Endodermal cell (in vitro differentiated cells): ENCODE measurements at regions not wholly inside any gene's neighbourhood (a gene's known extent, or its start where the extent isn't known, plus 50 kb on each side); places are given as distances from the start of the nearest gene placed in this dataset.
A peak's percentile ranks its signal among the peaks of the same experiment; 100 is the strongest.

Experiments
- DNase-seq: peaks from one replicate; pipeline ENCODE4 v3.0.0-alpha.2; 2017
- H3K27ac ChIP-seq: 2 replicates; pipeline ENCODE4 v1.5.1; 2013; ENCODE audit warnings: mild to moderate bottlenecking, low read depth, low read length, moderate library complexity
- H3K27me3 ChIP-seq: 2 replicates; pipeline ENCODE4 v1.6.1; 2013; ENCODE audit warnings: mild to moderate bottlenecking, low read length, moderate library complexity; ENCODE audit not compliant: insufficient read depth, control insufficient read depth, poor library complexity, severe bottlenecking
- H3K36me3 ChIP-seq: 2 replicates; pipeline ENCODE4 v1.7.0; 2013; ENCODE audit warnings: mild to moderate bottlenecking, low read length, moderate library complexity; ENCODE audit not compliant: control insufficient read depth, insufficient read depth
- H3K4me1 ChIP-seq: one replicate; pipeline ENCODE4 v1.7.0; 2013; ENCODE audit warnings: low read length; ENCODE audit not compliant: control insufficient read depth, insufficient read depth
- H3K4me3 ChIP-seq: 2 replicates; pipeline ENCODE4 v1.5.1; 2013; ENCODE audit warnings: mild to moderate bottlenecking, low read length, moderate library complexity
- H3K9ac ChIP-seq: 2 replicates; pipeline ENCODE4 v1.6.1; 2013; ENCODE audit warnings: mild to moderate bottlenecking, low read length, moderate library complexity; ENCODE audit not compliant: poor library complexity, severe bottlenecking; ENCODE audit errors: extremely low read depth
- H3K9me3 ChIP-seq: 2 replicates; pipeline ENCODE4 v1.6.1; 2013; ENCODE audit warnings: mild to moderate bottlenecking, low read length, moderate library complexity; ENCODE audit not compliant: control insufficient read depth
- H3K27ac Mint-ChIP-seq: 2 replicates; pipeline ENCODE4 v1.8.0; 2020; ENCODE audit warnings: mixed read lengths
- H3K27me3 Mint-ChIP-seq: 2 replicates; pipeline ENCODE4 v1.8.0; 2021; ENCODE audit warnings: mild to moderate bottlenecking, mixed read lengths; ENCODE audit not compliant: insufficient read depth
- H3K36me3 Mint-ChIP-seq: 2 replicates; pipeline ENCODE4 v1.8.0; 2020; ENCODE audit warnings: low read depth, mixed read lengths
- H3K4me1 Mint-ChIP-seq: 2 replicates; pipeline ENCODE4 v1.8.0; 2020; ENCODE audit warnings: mixed read lengths
- H3K4me3 Mint-ChIP-seq: 2 replicates; pipeline ENCODE4 v1.8.0; 2020; ENCODE audit warnings: mild to moderate bottlenecking, moderate library complexity, mixed read lengths
- H3K9me3 Mint-ChIP-seq: 2 replicates; pipeline ENCODE4 v1.8.0; 2020; ENCODE audit warnings: mild to moderate bottlenecking, mixed read lengths
- CTCF ChIP-seq: fragments of 200-600 bp; sonication (generic); conservative IDR thresholded peaks from 2 replicates; pipeline ENCODE4 v1.5.0; 2021; ENCODE audit warnings: antibody characterized with exemption, mild to moderate bottlenecking
- WGBS, 2 experiments: methylation state at CpG; one replicate each; pipeline versions ENCODE4 v1.1.5 to v1.1.7; 2013; ENCODE audit warnings: missing lambda C conversion rate in 2 of 2, mixed read lengths in 1 of 2; ENCODE audit not compliant: insufficient coverage in 1 of 2, insufficient read length in 1 of 2; 5-methylcytosine and 5-hydroxymethylcytosine counted together

- Mint-ChIP-seq H3K4me3 (no peak overlapping the region), H3K27ac (no peak overlapping the region), H3K9me3 (peaks cover 72% of the 10 kb centered on the region), H3K36me3 (no peaks in the 10 kb centered on the region), H3K4me1 (peaks cover 21% of the 10 kb centered on the region), H3K27me3 (no peaks in the 10 kb centered on the region)
- 84% methylated on average over 9 of the region's 9 CpGs; no CpG with 5 or more reads in 1 of the 2 experiments for WGBS, 2 experiments
- H3K27me3 ChIP-seq, result no peaks in the 10 kb centered on the region
- no peaks in the 10 kb centered on the region for H3K9me3 ChIP-seq
- no peak overlapping the region for H3K9ac ChIP-seq
- H3K27ac ChIP-seq, result peak overlapping the region; percentile 80
- H3K36me3 ChIP-seq, result no peaks in the 10 kb centered on the region
- DNase-seq, result no peak
- H3K4me3 ChIP-seq, result no peak overlapping the region
- peaks cover 5% of the 10 kb centered on the region for H3K4me1 ChIP-seq
- no peak for TF ChIP-seq CTCF
Measured at GRCh38 chrX:45900766-45901615, 644.2 kb downstream of the ZNF674 start.

DNA sequence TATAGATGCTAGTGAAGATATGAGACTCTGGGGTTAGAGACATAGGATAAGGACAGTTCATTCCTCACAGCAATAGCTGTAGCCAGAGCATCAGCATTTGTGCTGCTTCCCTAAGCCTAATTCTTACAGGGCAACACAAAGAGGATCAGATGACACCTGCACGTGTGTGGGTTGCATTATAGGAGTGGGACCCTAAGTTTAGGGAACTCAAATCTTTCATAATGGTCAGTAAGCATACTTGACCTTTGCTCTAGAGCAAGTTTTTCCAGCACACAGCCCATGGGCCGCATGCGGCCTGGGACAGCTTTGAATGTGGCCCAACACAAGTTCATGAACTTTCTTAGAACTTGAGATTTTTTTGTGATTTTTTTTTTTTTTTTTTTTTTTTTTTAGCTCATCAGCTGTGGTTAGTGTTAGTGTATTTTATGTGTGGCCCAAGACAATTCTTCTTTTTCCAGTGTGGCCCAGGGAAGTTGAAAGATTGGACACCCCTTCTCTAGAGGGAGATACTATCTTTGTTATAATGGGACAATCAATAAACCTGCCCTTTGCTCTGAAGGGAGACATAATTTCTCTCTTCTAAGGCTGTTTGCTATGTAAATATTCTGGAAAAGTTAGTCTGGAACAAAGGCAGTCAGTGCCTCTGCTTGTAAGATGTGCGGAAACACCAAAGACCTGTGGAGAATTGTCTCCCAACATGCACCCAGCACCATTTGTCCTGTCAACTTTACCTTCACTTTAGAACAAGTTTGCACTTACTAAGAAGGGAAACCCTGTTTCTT is 650.2 kb downstream of the ZNF674 start:
- no peak for TF ChIP-seq CTCF
- 100% methylated on average over 2 of the region's 4 CpGs; no CpG with 5 or more reads in 1 of the 2 experiments for WGBS, 2 experiments
- H3K4me1 Mint-ChIP-seq, result no peaks in the 10 kb centered on the region

GRCh38 chrX:45889471-45889870 is 655.8 kb downstream of the ZNF674 start:
- no peaks in the 10 kb centered on the region for H3K4me1 ChIP-seq
- H3K4me3 ChIP-seq, result no peak overlapping the region
- H3K27me3 ChIP-seq, result no peaks in the 10 kb centered on the region
- H3K27ac ChIP-seq, result no peak overlapping the region
- Mint-ChIP-seq H3K27ac (no peak overlapping the region), H3K9me3 (peaks cover 54% of the 10 kb centered on the region), H3K36me3 (no peaks in the 10 kb centered on the region), H3K27me3 (no peaks in the 10 kb centered on the region), H3K4me3 (no peak overlapping the region), H3K4me1 (peaks cover 5% of the 10 kb centered on the region)
- 94% methylated on average over 6 of the region's 8 CpGs; no CpG with 5 or more reads in 1 of the 2 experiments for WGBS, 2 experiments
- peaks cover 2% of the 10 kb centered on the region for H3K9me3 ChIP-seq
- no peak for TF ChIP-seq CTCF
- no peak overlapping the region for H3K9ac ChIP-seq
- DNase-seq, result no peak
- H3K36me3 ChIP-seq, result no peaks in the 10 kb centered on the region

More for the DNA sequence above, 650.2 kb downstream of the ZNF674 start:
- H3K4me1 ChIP-seq, result no peaks in the 10 kb centered on the region
- peaks cover 7% of the 10 kb centered on the region for H3K9me3 ChIP-seq
- no peak overlapping the region for H3K4me3 ChIP-seq
- DNase-seq, result no peak
- no peaks in the 10 kb centered on the region for H3K36me3 ChIP-seq
- Mint-ChIP-seq H3K4me3 (no peak overlapping the region), H3K27ac (no peak overlapping the region), H3K36me3 (no peaks in the 10 kb centered on the region), H3K27me3 (no peaks in the 10 kb centered on the region), H3K9me3 (peaks cover 65% of the 10 kb centered on the region)
- no peaks in the 10 kb centered on the region for H3K27me3 ChIP-seq
- H3K27ac ChIP-seq, result no peak overlapping the region
- H3K9ac ChIP-seq, result no peak overlapping the region
